Glutamatergic neuron (in vitro differentiated cells): ENCODE measurements at regions not wholly inside any gene's neighbourhood (a gene's known extent, or its start where the extent isn't known, plus 50 kb on each side); places are given as distances from the start of the nearest gene placed in this dataset.
"Not testable (repeated sequence)": the region's sequence is repeated elsewhere in the genome, so short reads cannot be mapped to it uniquely, and the experiment has no call there.

Experiments used
- DNase-seq: peaks from one replicate; pipeline ENCODE4 v3.0.0; 2022
- H3K27ac Mint-ChIP-seq: one replicate; pipeline ENCODE4 v1.8.0; 2020; ENCODE audit warnings: mild to moderate bottlenecking, mixed read lengths, inconsistent platforms; ENCODE audit not compliant: unreplicated experiment
- H3K27me3 Mint-ChIP-seq: one replicate; pipeline ENCODE4 v1.8.0; 2020; ENCODE audit warnings: mild to moderate bottlenecking, moderate library complexity, mixed read lengths, inconsistent platforms; ENCODE audit not compliant: unreplicated experiment
- H3K36me3 Mint-ChIP-seq: one replicate; pipeline ENCODE4 v1.8.0; 2020; ENCODE audit warnings: mild to moderate bottlenecking, mixed read lengths, inconsistent platforms; ENCODE audit not compliant: unreplicated experiment
- H3K4me1 Mint-ChIP-seq: one replicate; pipeline ENCODE4 v1.8.0; 2020; ENCODE audit warnings: mild to moderate bottlenecking, low read depth, mixed read lengths, inconsistent platforms; ENCODE audit not compliant: unreplicated experiment
- H3K4me3 Mint-ChIP-seq: one replicate; pipeline ENCODE4 v1.8.0; 2020; ENCODE audit warnings: mild to moderate bottlenecking, mixed read lengths, inconsistent platforms; ENCODE audit not compliant: unreplicated experiment
- H3K9me3 Mint-ChIP-seq: one replicate; pipeline ENCODE4 v1.8.0; 2020; ENCODE audit warnings: mild to moderate bottlenecking, moderate library complexity, mixed read lengths, inconsistent platforms; ENCODE audit not compliant: unreplicated experiment
- CTCF ChIP-seq: fragments of 200-600 bp; sonication (generic); IDR thresholded peaks from one replicate; pipeline ENCODE4 v1.5.0; 2021; ENCODE audit not compliant: partially characterized antibody, unreplicated experiment

GRCh38 chr12:31897781-31898503 lies 61.3 kb upstream of the RESF1 start:
- no peaks in the 10 kb centered on the region for H3K9me3 Mint-ChIP-seq

GRCh38 chr12:31897092-31897491 lies 62.1 kb upstream of the RESF1 start:
- H3K36me3 Mint-ChIP-seq, H3K4me3 Mint-ChIP-seq, H3K4me1 Mint-ChIP-seq, H3K9me3 Mint-ChIP-seq, H3K27me3 Mint-ChIP-seq, DNase-seq, H3K27ac Mint-ChIP-seq: not testable (repeated sequence)

More at GRCh38 chr12:31897781-31898503, 61.3 kb upstream of the RESF1 start:
- no peaks in the 10 kb centered on the region for H3K36me3 Mint-ChIP-seq
- no peak for TF ChIP-seq CTCF
- H3K27me3 Mint-ChIP-seq: peaks cover 3% of the 10 kb centered on the region
- no peak overlapping the region for H3K4me3 Mint-ChIP-seq
- no peak overlapping the region for H3K27ac Mint-ChIP-seq
- H3K4me1 Mint-ChIP-seq: peaks cover 3% of the 10 kb centered on the region
- peak; percentile 15 for DNase-seq

GRCh38 chr12:31896514-31897039 lies 62.6 kb upstream of the RESF1 start:
- no peaks in the 10 kb centered on the region for H3K9me3 Mint-ChIP-seq
- no peak for TF ChIP-seq CTCF
- no peak for DNase-seq
- H3K36me3 Mint-ChIP-seq: no peaks in the 10 kb centered on the region
- H3K27me3 Mint-ChIP-seq: peaks cover 3% of the 10 kb centered on the region
- H3K4me1 Mint-ChIP-seq: peaks cover 3% of the 10 kb centered on the region
- H3K4me3 Mint-ChIP-seq: no peak overlapping the region
- no peak overlapping the region for H3K27ac Mint-ChIP-seq

- DNase-seq: no peak
- Mint-ChIP-seq H3K36me3 (no peaks in the 10 kb centered on the region), H3K4me1 (peaks cover 3% of the 10 kb centered on the region), H3K9me3 (no peaks in the 10 kb centered on the region), H3K27me3 (peaks cover 3% of the 10 kb centered on the region), H3K4me3 (no peak overlapping the region), H3K27ac (no peak overlapping the region)
- no peak for TF ChIP-seq CTCF
Observed at GRCh38 chr12:31895449-31896150, 63.6 kb upstream of the RESF1 start.

GRCh38 chr12:31890295-31891285 lies 68.6 kb upstream of the RESF1 start:
- Mint-ChIP-seq H3K27ac (no peak overlapping the region), H3K4me3 (no peak overlapping the region), H3K36me3 (peaks cover 12% of the 10 kb centered on the region), H3K27me3 (peaks cover 1% of the 10 kb centered on the region), H3K9me3 (no peaks in the 10 kb centered on the region), H3K4me1 (no peaks in the 10 kb centered on the region)
- no peak for TF ChIP-seq CTCF
- no peak for DNase-seq
